ENCODE measurements at regions not wholly inside any gene's neighbourhood (a gene's known extent, or its start where the extent isn't known, plus 50 kb on each side); places are given as distances from the start of the nearest gene placed in this dataset.

DNA sequence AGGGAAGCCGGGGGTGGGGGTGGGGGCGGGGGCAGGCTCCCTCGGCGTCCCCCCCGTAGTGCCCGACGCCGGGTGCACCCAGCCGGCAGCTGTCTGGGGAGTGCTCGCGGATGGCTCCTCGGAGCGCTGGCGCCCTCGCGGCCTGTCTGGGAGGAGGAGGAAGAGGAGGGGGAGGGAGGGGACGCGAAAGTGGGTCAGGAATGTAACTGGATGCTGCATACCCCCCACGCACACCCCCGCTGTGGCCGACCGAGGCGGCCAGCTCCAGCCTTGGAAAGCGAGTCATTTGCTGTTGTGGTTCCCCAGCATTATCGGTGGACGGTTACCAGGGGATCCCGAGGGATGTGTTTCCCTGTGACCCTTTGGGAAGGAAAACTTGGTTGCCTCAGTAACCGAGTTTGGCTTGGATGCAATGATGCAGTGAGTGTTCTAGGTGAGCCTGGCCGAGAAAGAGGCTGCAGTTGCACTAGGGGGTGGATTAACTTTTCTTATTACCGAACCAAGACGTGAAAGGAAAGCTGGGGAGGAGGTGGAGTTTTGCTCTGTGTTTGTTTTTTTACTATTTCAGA, 55.2 kb upstream of the RREB1 start:
- peak; percentile 34 to 43 for DNase-seq (ENCODE audit: low read depth in 2 of 2)

DNA sequence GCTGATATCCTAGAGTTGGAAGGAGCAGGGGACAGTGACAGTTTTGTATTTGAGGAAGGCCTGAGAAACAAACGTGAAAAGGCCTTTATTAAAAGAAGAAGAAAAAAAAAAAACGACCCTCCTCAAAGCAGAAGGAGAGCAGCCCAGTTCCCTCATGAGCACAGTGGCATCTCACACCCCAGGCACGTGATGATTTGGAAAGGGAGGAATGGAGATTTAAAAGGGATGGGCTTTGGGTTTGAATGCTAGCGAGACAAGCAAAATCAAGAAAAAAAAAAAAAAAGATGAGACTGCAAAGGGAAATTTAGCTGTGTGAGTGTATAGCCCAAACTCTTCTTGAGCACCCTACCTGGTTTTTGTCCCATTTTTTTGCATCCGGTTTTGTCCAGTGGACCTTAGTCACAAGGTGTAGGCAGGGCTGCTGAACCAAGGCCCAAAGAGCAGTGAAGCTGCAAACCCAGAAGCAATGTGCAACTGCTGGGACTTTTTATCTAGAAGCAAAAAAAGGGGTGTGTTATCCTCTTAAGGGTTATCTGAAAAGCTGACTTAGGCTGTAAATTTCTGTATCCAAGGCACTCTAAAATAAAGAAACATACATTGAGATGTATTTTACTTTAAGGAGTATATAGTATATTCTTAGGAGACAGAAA, 54.5 kb upstream of the RREB1 start:
- no peak for DNase-seq (ENCODE audit: low read depth in 2 of 2)

Data from fibroblast of skin of left biceps (primary cell).